Vagina (tissue), 2 donors: ENCODE measurements at regions not wholly inside any gene's neighbourhood (a gene's known extent, or its start where the extent isn't known, plus 50 kb on each side); places are given as distances from the start of the nearest gene placed in this dataset.

Experiments
- DNase-seq, 2 donors: peaks; one replicate each; pipeline ENCODE4 v3.0.0-alpha.2; 2017; ENCODE audit errors: extremely low spot score in 2 of 2
- H3K27ac ChIP-seq: fragments of 200-600 bp; sonication (generic); one replicate; pipeline ENCODE4 v1.5.1; 2019
- H3K27me3 ChIP-seq: fragments of 200-600 bp; sonication (generic); one replicate; pipeline ENCODE4 v1.5.1; 2019
- H3K36me3 ChIP-seq, 2 donors: fragments of 200-600 bp; sonication (generic); one replicate each; pipeline ENCODE4 v1.5.1; 2017 to 2019
- H3K4me1 ChIP-seq: fragments of 200-600 bp; sonication (generic); one replicate; pipeline ENCODE4 v1.5.1; 2019
- H3K4me3 ChIP-seq, 2 donors: fragments of 200-600 bp; sonication (generic); 1 replicate in 1 of 2; 2 replicates in 1 of 2; pipeline ENCODE4 v1.5.1; 2016 to 2019
- H3K9me3 ChIP-seq: fragments of 200-600 bp; sonication (generic); one replicate; pipeline ENCODE4 v1.5.1; 2019
- CTCF ChIP-seq, 3 experiments: fragments of 450-650 bp in 2 of 3; fragments of 200-600 bp in 1 of 3; sonication (generic) in 1 of 3; IDR thresholded peaks; one replicate each; pipeline ENCODE4 v1.5.1; 2017 to 2019; ENCODE audit warnings: antibody characterized with exemption in 3 of 3, mild to moderate bottlenecking in 2 of 3, moderate library complexity in 2 of 3
- POLR2A ChIP-seq, 2 donors: fragments of 450-650 bp; IDR thresholded peaks; one replicate each; pipeline ENCODE4 v1.6.1; 2017; ENCODE audit warnings: antibody characterized with exemption in 2 of 2, mild to moderate bottlenecking in 2 of 2, moderate library complexity in 2 of 2
- POLR2AphosphoS5 ChIP-seq, 2 donors: sonication (generic); formaldehyde crosslinking; IDR thresholded peaks; one replicate each; pipeline ENCODE4 v1.9.0; 2017; ENCODE audit warnings: antibody characterized with exemption in 2 of 2, mild to moderate bottlenecking in 2 of 2, low read depth in 1 of 2; ENCODE audit not compliant: insufficient read depth in 1 of 2
- intact Hi-C: fragments of 100-400 bp; cut with DNase I; formaldehyde crosslinking; loops from one replicate; pipeline ENCODE4 v1.15.1; 2023

- intact Hi-C loops, result no loop called here
- Histone ChIP-seq H3K4me1 (no peaks in the 10 kb centered on the region), H3K27me3 (no peaks in the 10 kb centered on the region), H3K27ac (no peak overlapping the region), H3K4me3 (no peak overlapping the region), H3K9me3 (no peaks in the 10 kb centered on the region), H3K36me3 (no peaks in the 10 kb centered on the region)
- DNase-seq, result no peak
- TF ChIP-seq POLR2AphosphoS5 (IDR thresholded peaks at IDR 0.05; ENCODE audit: insufficient read depth in 1 of 2, low read depth in 1 of 2), result no peak
- TF ChIP-seq CTCF (IDR thresholded peaks at IDR 0.05), result no peak
- no peak for TF ChIP-seq POLR2A (IDR thresholded peaks at IDR 0.05)
Observed at GRCh38 chr12:113688313-113688712, 216.6 kb upstream of the LHX5 start.

GRCh38 chr12:113684908-113685782 is 213.5 kb upstream of the LHX5 start:
- H3K27ac ChIP-seq, result no peak overlapping the region
- TF ChIP-seq CTCF (IDR thresholded peaks at IDR 0.05) (no peak), POLR2A (IDR thresholded peaks at IDR 0.05) (no peak), POLR2AphosphoS5 (IDR thresholded peaks at IDR 0.05; ENCODE audit: insufficient read depth in 1 of 2, low read depth in 1 of 2) (no peak)
- DNase-seq, result no peak
- H3K36me3 ChIP-seq, result no peaks in the 10 kb centered on the region
- no peaks in the 10 kb centered on the region for H3K9me3 ChIP-seq
- H3K4me1 ChIP-seq, result no peaks in the 10 kb centered on the region
- intact Hi-C loops, result no loop called here
- no peak overlapping the region for H3K4me3 ChIP-seq
- H3K27me3 ChIP-seq, result no peaks in the 10 kb centered on the region

- Histone ChIP-seq H3K27ac (no peak overlapping the region), H3K36me3 (no peaks in the 10 kb centered on the region), H3K4me1 (no peaks in the 10 kb centered on the region), H3K4me3 (no peak overlapping the region), H3K27me3 (no peaks in the 10 kb centered on the region), H3K9me3 (no peaks in the 10 kb centered on the region)
- intact Hi-C loops, result no loop called here
- DNase-seq, result no peak
- TF ChIP-seq CTCF (IDR thresholded peaks at IDR 0.05), result no peak
- no peak for TF ChIP-seq POLR2A (IDR thresholded peaks at IDR 0.05)
- TF ChIP-seq POLR2AphosphoS5 (IDR thresholded peaks at IDR 0.05; ENCODE audit: insufficient read depth in 1 of 2, low read depth in 1 of 2), result no peak
Observed at GRCh38 chr12:113684053-113684907, 212.6 kb upstream of the LHX5 start.

GRCh38 chr12:113683574-113683973 is 211.9 kb upstream of the LHX5 start:
- no peak for TF ChIP-seq POLR2AphosphoS5 (IDR thresholded peaks at IDR 0.05; ENCODE audit: insufficient read depth in 1 of 2, low read depth in 1 of 2)
- H3K27ac ChIP-seq, result no peak overlapping the region
- no peak for DNase-seq
- intact Hi-C loops, result no loop called here
- H3K4me1 ChIP-seq, result no peaks in the 10 kb centered on the region
- no peak overlapping the region for H3K4me3 ChIP-seq
- no peaks in the 10 kb centered on the region for H3K36me3 ChIP-seq
- no peaks in the 10 kb centered on the region for H3K9me3 ChIP-seq
- no peaks in the 10 kb centered on the region for H3K27me3 ChIP-seq

- Histone ChIP-seq H3K27me3 (no peaks in the 10 kb centered on the region), H3K4me1 (no peaks in the 10 kb centered on the region), H3K9me3 (no peaks in the 10 kb centered on the region), H3K4me3 (no peak overlapping the region), H3K36me3 (no peaks in the 10 kb centered on the region), H3K27ac (no peak overlapping the region)
- intact Hi-C loops, result no loop called here
- no peak for DNase-seq
- TF ChIP-seq POLR2AphosphoS5 (IDR thresholded peaks at IDR 0.05; ENCODE audit: insufficient read depth in 1 of 2, low read depth in 1 of 2) (no peak), CTCF (IDR thresholded peaks at IDR 0.05) (no peak), POLR2A (IDR thresholded peaks at IDR 0.05) (no peak)
Observed at GRCh38 chr12:113680868-113681267, 209.2 kb upstream of the LHX5 start.
